H1 (cell line): ENCODE measurements at regions not wholly inside any gene's neighbourhood (a gene's known extent, or its start where the extent isn't known, plus 50 kb on each side); places are given as distances from the start of the nearest gene placed in this dataset.

ENCODE experiments used
- CTCF ChIA-PET: fragments of 300-600 bp; sonication (Branson Sonifier 250); formaldehyde crosslinking; loops from one replicate; lab custom pipeline; 2021; ENCODE audit not compliant: partially characterized antibody; lab: Charles Lee
- POLR2A ChIA-PET: fragments of 300-600 bp; sonication (Branson Sonifier 250); formaldehyde crosslinking; loops from one replicate; lab custom pipeline; 2021; ENCODE audit warnings: inconsistent platforms; ENCODE audit not compliant: partially characterized antibody; lab: Charles Lee
- DNase-seq, 2 experiments: peaks; one replicate each; pipeline versions ENCODE4 v3.0.0 to v3.0.0-alpha.2; 2010 to 2022; ENCODE audit warnings: low spot score in 2 of 2, low read depth in 1 of 2, mixed read lengths in 1 of 2
- FAIRE-seq: peaks from 2 replicates; lab custom pipeline; 2011; peaks lifted over from hg19 to GRCh38; lab: Jason Lieb, UNC
- H2AFZ ChIP-seq: 2 replicates; pipeline ENCODE4 v1.8.1; 2012; ENCODE audit warnings: low read length, inconsistent platforms
- H2AK5ac ChIP-seq: 2 replicates; pipeline ENCODE4 v1.6.1; 2013; ENCODE audit warnings: low read depth, low read length
- H2BK120ac ChIP-seq: replicated peaks from 2 replicates; pipeline ENCODE3; 2013; ENCODE audit warnings: low read depth, low read length, inconsistent platforms
- H2BK12ac ChIP-seq: 2 replicates; pipeline ENCODE4 v1.6.1; 2013; ENCODE audit warnings: low read depth, low read length
- H2BK15ac ChIP-seq: 2 replicates; pipeline ENCODE4 v1.6.1; 2013; ENCODE audit warnings: low read length
- H2BK20ac ChIP-seq: 2 replicates; pipeline ENCODE4 v1.6.1; 2013; ENCODE audit warnings: low read length
- H2BK5ac ChIP-seq: 2 replicates; pipeline ENCODE4 v1.6.1; 2013; ENCODE audit warnings: low read depth, low read length
- H3K14ac ChIP-seq: 2 replicates; pipeline ENCODE4 v1.6.1; 2013; ENCODE audit warnings: inconsistent platforms; ENCODE audit not compliant: insufficient read length
- H3K18ac ChIP-seq: 2 replicates; pipeline ENCODE4 v1.6.1; 2013; ENCODE audit warnings: low read length; ENCODE audit errors: extremely low read depth
- H3K23ac ChIP-seq: 2 replicates; pipeline ENCODE4 v1.6.1; 2013; ENCODE audit warnings: inconsistent platforms; ENCODE audit not compliant: insufficient read length
- H3K23me2 ChIP-seq: 2 replicates; pipeline ENCODE4 v1.6.1; 2013; ENCODE audit warnings: low read depth, low read length
- H3K27ac ChIP-seq: 2 replicates; pipeline ENCODE4 v1.6.1; 2011; ENCODE audit warnings: low read depth, low read length, inconsistent platforms
- H3K27me3 ChIP-seq, 4 experiments: replicated peaks in 1 of 4; 1 replicate in 1 of 4; 2 replicates in 3 of 4; pipeline versions ENCODE4 v1.6.1 to v1.8.1; 2011 to 2013; ENCODE audit warnings: low read length in 3 of 4, mild to moderate bottlenecking in 3 of 4, inconsistent platforms in 2 of 4, mixed read lengths in 2 of 4, moderate library complexity in 1 of 4; ENCODE audit not compliant: control insufficient read depth in 3 of 4, insufficient read depth in 3 of 4; ENCODE audit errors: extremely low read depth in 1 of 4
- H3K36me3 ChIP-seq, 4 experiments: 2 replicates each; pipeline versions ENCODE4 v1.6.1 to v1.8.1; 2011 to 2013; ENCODE audit warnings: mild to moderate bottlenecking in 4 of 4, low read length in 3 of 4, moderate library complexity in 2 of 4, control low read depth in 1 of 4, inconsistent platforms in 1 of 4; ENCODE audit not compliant: insufficient read depth in 4 of 4, control insufficient read depth in 2 of 4
- H3K4ac ChIP-seq: replicated peaks from 2 replicates; pipeline ENCODE3; 2013; ENCODE audit warnings: low read length, low read depth, mixed read lengths, inconsistent platforms; ENCODE audit not compliant: insufficient read length
- H3K4me1 ChIP-seq, 4 experiments: replicated peaks in 1 of 4; 1 replicate in 1 of 4; 2 replicates in 3 of 4; pipeline versions ENCODE4 v1.6.1 to v1.8.1; 2011 to 2013; ENCODE audit warnings: low read length in 3 of 4, inconsistent platforms in 2 of 4, mixed read lengths in 1 of 4; ENCODE audit not compliant: insufficient read depth in 4 of 4, control insufficient read depth in 3 of 4
- H3K4me2 ChIP-seq, 2 experiments: 2 replicates each; pipeline versions ENCODE4 v1.6.1 to v1.8.1; 2011 to 2013; ENCODE audit warnings: low read depth in 2 of 2, low read length in 2 of 2, control low read depth in 1 of 2, inconsistent platforms in 1 of 2, mild to moderate bottlenecking in 1 of 2; ENCODE audit not compliant: insufficient read depth in 1 of 2
- H3K4me3 ChIP-seq, 4 experiments: fragments of 200-600, 300-600 bp in 1 of 4; sonication (generic), shearing (Covaris generic), sonication (Bioruptor Twin) in 1 of 4; 2 replicates each; pipeline versions ENCODE4 v1.5.1 to v1.8.1; 2011 to 2016; ENCODE audit warnings: low read length in 4 of 4, low read depth in 3 of 4, control low read depth in 2 of 4, inconsistent platforms in 2 of 4, mild to moderate bottlenecking in 2 of 4, mixed read lengths in 1 of 4, moderate library complexity in 1 of 4; ENCODE audit not compliant: insufficient read depth in 2 of 4; ENCODE audit errors: extremely low read depth in 1 of 4
- H3K56ac ChIP-seq: replicated peaks from 2 replicates; pipeline ENCODE3; 2013; ENCODE audit warnings: low read depth, mild to moderate bottlenecking, mixed read lengths, low read length, inconsistent platforms; ENCODE audit not compliant: insufficient read length
- H3K79me1 ChIP-seq: 2 replicates; pipeline ENCODE4 v1.6.1; 2013; ENCODE audit warnings: low read depth, low read length, control low read depth
- H3K79me2 ChIP-seq, 2 experiments: 2 replicates each; pipeline versions ENCODE4 v1.6.1 to v1.8.1; 2012 to 2013; ENCODE audit warnings: low read length in 2 of 2, mild to moderate bottlenecking in 2 of 2, inconsistent platforms in 1 of 2; ENCODE audit not compliant: insufficient read depth in 2 of 2, control insufficient read depth in 1 of 2
- H3K9ac ChIP-seq, 4 experiments: replicated peaks in 1 of 4; 1 replicate in 1 of 4; 2 replicates in 3 of 4; pipeline versions ENCODE4 v1.6.1 to v1.8.1; 2011 to 2013; ENCODE audit warnings: low read depth in 3 of 4, low read length in 3 of 4, control low read depth in 2 of 4, mild to moderate bottlenecking in 2 of 4, moderate library complexity in 2 of 4, inconsistent platforms in 1 of 4; ENCODE audit errors: extremely low read depth in 1 of 4
- H3K9me3 ChIP-seq, 2 experiments: 2 replicates each; pipeline versions ENCODE4 v1.6.1 to v1.8.1; 2012 to 2013; ENCODE audit warnings: mild to moderate bottlenecking in 2 of 2, moderate library complexity in 2 of 2, control low read depth in 1 of 2, inconsistent platforms in 1 of 2, low read depth in 1 of 2, low read length in 1 of 2, mixed read lengths in 1 of 2; ENCODE audit not compliant: insufficient read depth in 2 of 2
- H4K20me1 ChIP-seq, 2 experiments: replicated peaks in 1 of 2; 2 replicates each; pipeline versions ENCODE3 to v1.8.1; 2011 to 2013; ENCODE audit warnings: inconsistent platforms in 2 of 2, low read length in 2 of 2, mild to moderate bottlenecking in 1 of 2; ENCODE audit not compliant: insufficient read depth in 2 of 2, control insufficient read depth in 1 of 2
- H4K5ac ChIP-seq: 2 replicates; pipeline ENCODE4 v1.6.1; 2013; ENCODE audit warnings: low read length, low read depth, mixed read lengths, inconsistent platforms; ENCODE audit not compliant: insufficient read length
- H4K8ac ChIP-seq: 2 replicates; pipeline ENCODE4 v1.8.0; 2013; ENCODE audit warnings: mild to moderate bottlenecking, moderate library complexity, low read length, inconsistent platforms; ENCODE audit not compliant: insufficient read depth; ENCODE audit errors: extremely low read depth
- H4K91ac ChIP-seq: replicated peaks from 2 replicates; pipeline ENCODE3; 2013; ENCODE audit warnings: low read length, mixed read lengths, inconsistent platforms; ENCODE audit not compliant: insufficient read length
- CBX8 ChIP-seq: fragments of 300-800, 300-1000 bp; sonication (generic); IDR thresholded peaks from 2 replicates; pipeline ENCODE4 v1.7.1; 2016; ENCODE audit warnings: low read depth, low read length, borderline replicate concordance
- WGBS, 2 experiments: shearing (Covaris generic) in 1 of 2; methylation state at CpG; one replicate each; pipeline versions ENCODE4 v1.1.6 to v1.1.7; 2013 to 2015; ENCODE audit warnings: low lambda C conversion rate in 2 of 2, mixed read lengths in 2 of 2, inconsistent platforms in 1 of 2, low coverage in 1 of 2, missing lambda C conversion rate in 1 of 2; ENCODE audit not compliant: insufficient replicate concordance in 2 of 2, insufficient coverage in 1 of 2, insufficient read length in 1 of 2; ENCODE audit errors: extremely low coverage in 1 of 2, missing lambda C conversion rate in 1 of 2; 5-methylcytosine and 5-hydroxymethylcytosine counted together
- TF ChIP-seq, protein P1 (sequence below), 3 experiments: IDR thresholded peaks; 1 replicate in 2 of 3; 2 replicates in 1 of 3; pipeline versions ENCODE4 v1.5.1 to v1.6.1; 2011; ENCODE audit warnings: low read length in 3 of 3, mild to moderate bottlenecking in 3 of 3, inconsistent platforms in 2 of 3, low read depth in 1 of 3, moderate library complexity in 1 of 3; ENCODE audit not compliant: insufficient read depth in 1 of 3; ENCODE audit errors: control extremely low read depth in 1 of 3

DNA sequence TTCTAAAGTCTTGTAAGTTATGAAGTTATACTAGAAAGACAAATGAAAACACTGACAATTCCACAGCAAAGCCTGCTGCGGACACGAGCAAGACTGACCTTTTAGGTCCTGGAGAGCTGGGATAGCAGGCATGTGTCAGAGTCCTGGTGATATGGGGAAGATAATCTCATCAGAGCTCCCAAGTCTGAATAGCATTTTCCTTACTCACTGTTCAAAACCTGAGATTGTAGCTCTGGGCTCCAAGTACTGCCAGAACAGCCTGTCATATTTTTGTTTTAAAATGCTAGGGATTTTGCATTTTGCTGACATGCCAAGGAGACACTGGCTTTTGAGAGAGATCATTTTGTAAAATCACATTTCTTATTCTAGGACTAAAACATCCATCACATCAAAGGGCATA is 90.1 kb downstream of the DRD1 start:
- Histone ChIP-seq H2BK15ac (no peak overlapping the region), H2BK12ac (no peak overlapping the region), H4K20me1 (no peaks in the 10 kb centered on the region), H3K36me3 (no peaks in the 10 kb centered on the region), H3K4me1 (peaks cover 0 to 7% (median 3%) of the 10 kb centered on the region in 4 experiments; a peak in 4 of 7 replicates), H3K23ac (no peak overlapping the region), H2BK5ac (no peak overlapping the region), H3K27me3 (no peaks in the 10 kb centered on the region), H3K79me1 (no peaks in the 10 kb centered on the region), H3K27ac (no peak overlapping the region), H2AK5ac (no peak overlapping the region), H3K79me2 (no peaks in the 10 kb centered on the region), H3K56ac (no peak overlapping the region), H3K9ac (no peak overlapping the region), H3K4me2 (no peak overlapping the region), H2BK20ac (no peak overlapping the region), H2BK120ac (no peak overlapping the region), H3K14ac (no peak overlapping the region), H3K4me3 (no peak overlapping the region), H3K23me2 (no peaks in the 10 kb centered on the region), H2AFZ (no peak overlapping the region), H3K9me3 (no peaks in the 10 kb centered on the region), H3K4ac (no peak overlapping the region), H4K8ac (no peak overlapping the region), H4K91ac (no peak overlapping the region), H3K18ac (no peak overlapping the region), H4K5ac (no peak overlapping the region)
- FAIRE-seq (no peak), DNase-seq (no peak)
- TF ChIP-seq CBX8: no peak
- TF ChIP-seq, protein P1, sequence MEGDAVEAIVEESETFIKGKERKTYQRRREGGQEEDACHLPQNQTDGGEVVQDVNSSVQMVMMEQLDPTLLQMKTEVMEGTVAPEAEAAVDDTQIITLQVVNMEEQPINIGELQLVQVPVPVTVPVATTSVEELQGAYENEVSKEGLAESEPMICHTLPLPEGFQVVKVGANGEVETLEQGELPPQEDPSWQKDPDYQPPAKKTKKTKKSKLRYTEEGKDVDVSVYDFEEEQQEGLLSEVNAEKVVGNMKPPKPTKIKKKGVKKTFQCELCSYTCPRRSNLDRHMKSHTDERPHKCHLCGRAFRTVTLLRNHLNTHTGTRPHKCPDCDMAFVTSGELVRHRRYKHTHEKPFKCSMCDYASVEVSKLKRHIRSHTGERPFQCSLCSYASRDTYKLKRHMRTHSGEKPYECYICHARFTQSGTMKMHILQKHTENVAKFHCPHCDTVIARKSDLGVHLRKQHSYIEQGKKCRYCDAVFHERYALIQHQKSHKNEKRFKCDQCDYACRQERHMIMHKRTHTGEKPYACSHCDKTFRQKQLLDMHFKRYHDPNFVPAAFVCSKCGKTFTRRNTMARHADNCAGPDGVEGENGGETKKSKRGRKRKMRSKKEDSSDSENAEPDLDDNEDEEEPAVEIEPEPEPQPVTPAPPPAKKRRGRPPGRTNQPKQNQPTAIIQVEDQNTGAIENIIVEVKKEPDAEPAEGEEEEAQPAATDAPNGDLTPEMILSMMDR (IDR thresholded peaks at IDR 0.05; ENCODE audit: control extremely low read depth in 1 of 3, insufficient read depth in 1 of 3, low read depth in 1 of 3, low read length in 3 of 3): no peak
- ChIA-PET POLR2A (no interaction called here), CTCF (interaction anchor here (0.6 to 1.5 kb wide), 4 partner anchors 12 to 796 kb away, joined by 3 to 4 read pairs (median 3); no protein-coding TSS in a partner anchor)
- 89% methylated on average over 2 of the region's 2 CpGs; no CpG with 5 or more reads in 1 of the 2 experiments for WGBS, 2 experiments
